Endothelial cell of umbilical vein (primary cell): ENCODE measurements at regions not wholly inside any gene's neighbourhood (a gene's known extent, or its start where the extent isn't known, plus 50 kb on each side); places are given as distances from the start of the nearest gene placed in this dataset.
"Not testable (repeated sequence)": the region's sequence is repeated elsewhere in the genome, so short reads cannot be mapped to it uniquely, and the experiment has no call there.

Experiments used
- BruUV-seq: library from RNA; stranded (reverse); fragments of 400-500 nt; replicated peaks from 2 replicates; lab custom pipeline; 2021; lab: Mats Ljungman, UMichigan
- CTCF ChIA-PET: fragments of 300-600, 350-600 bp; sonication (Branson Sonifier 250); formaldehyde crosslinking; loops from one replicate; lab custom pipeline; 2021; ENCODE audit warnings: antibody characterized with exemption, inconsistent platforms; lab: Charles Lee
- POLR2A ChIA-PET: fragments of 300-600, 350-600 bp; sonication (Branson Sonifier 250); formaldehyde crosslinking; loops from one replicate; lab custom pipeline; 2021; ENCODE audit warnings: antibody characterized with exemption, inconsistent platforms; lab: Charles Lee
- DNase-seq: peaks from one replicate; pipeline ENCODE4 v3.0.0-alpha.2; 2011; ENCODE audit warnings: low read depth, low spot score
- FAIRE-seq: peaks from 2 replicates; lab custom pipeline; 2011; peaks lifted over from hg19 to GRCh38; lab: Jason Lieb, UNC
- H2AFZ ChIP-seq: 2 replicates; pipeline ENCODE4 v1.6.0; 2012; ENCODE audit warnings: low read depth, low read length, control low read depth, inconsistent platforms
- H3K27ac ChIP-seq: 2 replicates; pipeline ENCODE4 v1.5.1; 2011; ENCODE audit warnings: low read depth, mild to moderate bottlenecking, control low read depth, low read length, moderate library complexity; ENCODE audit not compliant: insufficient read depth
- H3K27me3 ChIP-seq, 2 experiments: 2 replicates each; pipeline versions ENCODE4 v1.6.0 to v1.6.1; 2011; ENCODE audit warnings: low read length in 2 of 2, mixed read lengths in 1 of 2; ENCODE audit not compliant: control insufficient read depth in 2 of 2, insufficient read depth in 2 of 2
- H3K36me3 ChIP-seq, 2 experiments: 2 replicates in 1 of 2; 3 replicates in 1 of 2; pipeline ENCODE4 v1.5.1; 2011; ENCODE audit warnings: low read length in 2 of 2, mild to moderate bottlenecking in 1 of 2, moderate library complexity in 1 of 2; ENCODE audit not compliant: control insufficient read depth in 2 of 2, insufficient read depth in 2 of 2; ENCODE audit errors: extremely low read depth in 1 of 2
- H3K4me1 ChIP-seq: 3 replicates; pipeline ENCODE4 v1.5.1; 2011; ENCODE audit warnings: mild to moderate bottlenecking, low read length; ENCODE audit not compliant: control insufficient read depth, insufficient read depth; ENCODE audit errors: extremely low read depth
- H3K4me2 ChIP-seq: 2 replicates; pipeline ENCODE4 v1.6.1; 2011; ENCODE audit warnings: low read length, control low read depth, mixed read lengths; ENCODE audit not compliant: insufficient read depth
- H3K4me3 ChIP-seq, 3 experiments: fragments of 200-600 bp in 1 of 3; sonication (generic), shearing (Covaris generic) in 1 of 3; replicated peaks in 1 of 3; 2 replicates each; pipeline ENCODE4 v1.5.1; 2011 to 2016; ENCODE audit warnings: control low read depth in 3 of 3, low read length in 3 of 3, mild to moderate bottlenecking in 2 of 3, inconsistent platforms in 1 of 3, low read depth in 1 of 3, moderate library complexity in 1 of 3; ENCODE audit not compliant: insufficient read depth in 1 of 3
- H3K79me2 ChIP-seq: 2 replicates; pipeline ENCODE4 v1.6.0; 2012; ENCODE audit warnings: low read length, inconsistent platforms; ENCODE audit not compliant: control insufficient read depth, insufficient read depth
- H3K9ac ChIP-seq: replicated peaks from 2 replicates; pipeline ENCODE3; 2011; ENCODE audit warnings: low read length, control low read depth; ENCODE audit not compliant: insufficient read depth; ENCODE audit errors: extremely low read depth
- H3K9me1 ChIP-seq: replicated peaks from 3 replicates; pipeline ENCODE4 v1.6.0; 2011; ENCODE audit warnings: mild to moderate bottlenecking, low read length; ENCODE audit not compliant: control insufficient read depth, insufficient read depth; ENCODE audit errors: extremely low read depth
- H3K9me3 ChIP-seq: replicated peaks from 2 replicates; pipeline ENCODE4 v1.5.1; 2012; ENCODE audit warnings: low read length, inconsistent platforms; ENCODE audit not compliant: control insufficient read depth, insufficient read depth
- H4K20me1 ChIP-seq: replicated peaks from 2 replicates; pipeline ENCODE3; 2011; ENCODE audit warnings: mild to moderate bottlenecking, low read length; ENCODE audit not compliant: control insufficient read depth, insufficient read depth; ENCODE audit errors: extremely low read depth
- dilution Hi-C: fragments of 300-500 bp; cut with MboI; formaldehyde crosslinking; loops from one replicate; pipeline ENCODE4 v1.15.0; 2019; ENCODE audit warnings: low sequenced_read_pairs; ENCODE audit not compliant: extremely low pct_ligation_motif_present
- intact Hi-C: fragments of 100-400 bp; cut with micrococcal nuclease; formaldehyde crosslinking; loops from one replicate; pipeline ENCODE4 v1.10.0; 2022

GRCh38 chrY:3974362-3974761, 395.5 kb downstream of the TGIF2LY start:
- H3K79me2 ChIP-seq, CTCF ChIA-PET, H3K4me3 ChIP-seq, H3K9me3 ChIP-seq, H3K9ac ChIP-seq, H3K27me3 ChIP-seq, POLR2A ChIA-PET, intact Hi-C loops, H3K4me2 ChIP-seq, H3K4me1 ChIP-seq, H3K36me3 ChIP-seq, H4K20me1 ChIP-seq, H3K9me1 ChIP-seq, DNase-seq, H3K27ac ChIP-seq, FAIRE-seq, H2AFZ ChIP-seq, dilution Hi-C loops: not testable (repeated sequence)
- TSS peak; percentile 83 for BruUV-seq

- H4K20me1 ChIP-seq, BruUV-seq, H3K4me3 ChIP-seq, H3K9me3 ChIP-seq, H3K4me2 ChIP-seq, dilution Hi-C loops, CTCF ChIA-PET, FAIRE-seq, H3K79me2 ChIP-seq, POLR2A ChIA-PET, H2AFZ ChIP-seq, H3K4me1 ChIP-seq, H3K36me3 ChIP-seq, DNase-seq, H3K9me1 ChIP-seq, intact Hi-C loops, H3K27me3 ChIP-seq, H3K9ac ChIP-seq: not testable (repeated sequence)
- peak overlapping the region; percentile 34 for H3K27ac ChIP-seq
Measured at GRCh38 chrY:3974983-3975382, 396.1 kb downstream of the TGIF2LY start.

GRCh38 chrY:3980812-3981211, 401.9 kb downstream of the TGIF2LY start:
- FAIRE-seq, CTCF ChIA-PET, H3K9me1 ChIP-seq, H2AFZ ChIP-seq, dilution Hi-C loops, H3K9me3 ChIP-seq, DNase-seq, H3K27me3 ChIP-seq, H3K4me1 ChIP-seq, H3K79me2 ChIP-seq, POLR2A ChIA-PET, H3K9ac ChIP-seq, H3K27ac ChIP-seq, H4K20me1 ChIP-seq, H3K36me3 ChIP-seq, H3K4me2 ChIP-seq, H3K4me3 ChIP-seq, intact Hi-C loops, BruUV-seq: not testable (repeated sequence)

GRCh38 chrY:3981817-3982216, 402.9 kb downstream of the TGIF2LY start:
- FAIRE-seq, H3K9ac ChIP-seq, H3K27me3 ChIP-seq, H3K27ac ChIP-seq, dilution Hi-C loops, H3K4me2 ChIP-seq, H3K79me2 ChIP-seq, H3K9me1 ChIP-seq, intact Hi-C loops, DNase-seq, H2AFZ ChIP-seq, H3K4me3 ChIP-seq, H3K9me3 ChIP-seq, H3K4me1 ChIP-seq, CTCF ChIA-PET, H4K20me1 ChIP-seq, H3K36me3 ChIP-seq, BruUV-seq, POLR2A ChIA-PET: not testable (repeated sequence)
